Calu3 (cell line): ENCODE measurements at regions not wholly inside any gene's neighbourhood (a gene's known extent, or its start where the extent isn't known, plus 50 kb on each side); places are given as distances from the start of the nearest gene placed in this dataset.
"Not testable (repeated sequence)": the region's sequence is repeated elsewhere in the genome, so short reads cannot be mapped to it uniquely, and the experiment has no call there.

Experiments used
- BruUV-seq: library from RNA; stranded (reverse); fragments of 400-500 nt; replicated peaks from 2 replicates; lab custom pipeline; 2021; lab: Mats Ljungman, UMichigan
- CTCF ChIA-PET: fragments of 300-600 bp; sonication (Branson Sonifier 250); formaldehyde crosslinking; loops from one replicate; lab custom pipeline; 2022; ENCODE audit warnings: antibody characterized with exemption; lab: Charles Lee
- DNase-seq: peaks from one replicate; pipeline ENCODE4 v3.0.0; 2022
- H3K27ac Mint-ChIP-seq: one replicate; pipeline ENCODE4 v1.8.0; 2022; ENCODE audit warnings: mixed read lengths; ENCODE audit not compliant: unreplicated experiment
- H3K27me3 Mint-ChIP-seq: one replicate; pipeline ENCODE4 v1.8.0; 2022; ENCODE audit warnings: mixed read lengths; ENCODE audit not compliant: unreplicated experiment
- H3K36me3 Mint-ChIP-seq: one replicate; pipeline ENCODE4 v1.8.0; 2022; ENCODE audit warnings: mild to moderate bottlenecking, moderate library complexity, mixed read lengths; ENCODE audit not compliant: insufficient read depth, unreplicated experiment
- H3K4me1 Mint-ChIP-seq: one replicate; pipeline ENCODE4 v1.8.0; 2022; ENCODE audit warnings: mild to moderate bottlenecking, low read depth, mixed read lengths; ENCODE audit not compliant: unreplicated experiment
- H3K4me3 Mint-ChIP-seq: one replicate; pipeline ENCODE4 v1.8.0; 2022; ENCODE audit warnings: mild to moderate bottlenecking, low read depth, moderate library complexity, mixed read lengths; ENCODE audit not compliant: unreplicated experiment
- H3K9me3 Mint-ChIP-seq: one replicate; pipeline ENCODE4 v1.8.0; 2022; ENCODE audit warnings: low read depth, mixed read lengths; ENCODE audit not compliant: unreplicated experiment
- CTCF ChIP-seq: fragments of 200-600 bp; IDR thresholded peaks from one replicate; pipeline ENCODE4 v1.8.0; 2022; ENCODE audit warnings: antibody characterized with exemption; ENCODE audit not compliant: unreplicated experiment
- intact Hi-C: fragments of 100-400 bp; cut with micrococcal nuclease; formaldehyde crosslinking; loops from one replicate; pipeline ENCODE4 v1.10.0; 2022; ENCODE audit not compliant: unreplicated experiment

GRCh38 chr17:22221344-22221743 lies 529.0 kb downstream of the KCNJ18 start:
- Mint-ChIP-seq H3K9me3 (peaks cover 2% of the 10 kb centered on the region), H3K36me3 (no peaks in the 10 kb centered on the region), H3K27ac (no peak overlapping the region), H3K4me3 (no peak overlapping the region), H3K27me3 (no peaks in the 10 kb centered on the region), H3K4me1 (no peaks in the 10 kb centered on the region)
- no peak for TF ChIP-seq CTCF
- CTCF ChIA-PET, result no interaction called here
- DNase-seq, result no peak
- BruUV-seq, result no TSS peak
- intact Hi-C loops, result no loop called here

GRCh38 chr17:22226477-22226876 lies 534.2 kb downstream of the KCNJ18 start:
- DNase-seq, H3K4me3 Mint-ChIP-seq, H3K27me3 Mint-ChIP-seq, H3K27ac Mint-ChIP-seq, H3K4me1 Mint-ChIP-seq, intact Hi-C loops, CTCF ChIA-PET, H3K9me3 Mint-ChIP-seq, BruUV-seq, H3K36me3 Mint-ChIP-seq: not testable (repeated sequence)

- H3K9me3 Mint-ChIP-seq, DNase-seq, BruUV-seq, H3K4me3 Mint-ChIP-seq, H3K36me3 Mint-ChIP-seq, H3K27ac Mint-ChIP-seq, H3K4me1 Mint-ChIP-seq, CTCF ChIA-PET, intact Hi-C loops, H3K27me3 Mint-ChIP-seq: not testable (repeated sequence)
Measured at GRCh38 chr17:22226932-22227331, 534.6 kb downstream of the KCNJ18 start.

GRCh38 chr17:22227699-22228553 lies 535.6 kb downstream of the KCNJ18 start:
- intact Hi-C loops, BruUV-seq, H3K4me1 Mint-ChIP-seq, H3K27ac Mint-ChIP-seq, H3K36me3 Mint-ChIP-seq, DNase-seq, CTCF ChIA-PET, H3K27me3 Mint-ChIP-seq, H3K9me3 Mint-ChIP-seq, H3K4me3 Mint-ChIP-seq: not testable (repeated sequence)

GRCh38 chr17:22229821-22230220 lies 537.5 kb downstream of the KCNJ18 start:
- BruUV-seq, H3K36me3 Mint-ChIP-seq, intact Hi-C loops, H3K27me3 Mint-ChIP-seq, H3K27ac Mint-ChIP-seq, CTCF ChIA-PET, H3K9me3 Mint-ChIP-seq, H3K4me1 Mint-ChIP-seq, DNase-seq, H3K4me3 Mint-ChIP-seq: not testable (repeated sequence)

GRCh38 chr17:22233382-22233781 lies 541.1 kb downstream of the KCNJ18 start:
- Mint-ChIP-seq H3K27me3 (no peaks in the 10 kb centered on the region), H3K4me3 (no peak overlapping the region), H3K36me3 (no peaks in the 10 kb centered on the region), H3K27ac (no peak overlapping the region), H3K4me1 (no peaks in the 10 kb centered on the region), H3K9me3 (peaks cover 2% of the 10 kb centered on the region)
- CTCF ChIA-PET, result no interaction called here
- no TSS peak for BruUV-seq
- intact Hi-C loops, result no loop called here
- TF ChIP-seq CTCF, result no peak
- no peak for DNase-seq
